ENCODE measurements at regions not wholly inside any gene's neighbourhood (a gene's known extent, or its start where the extent isn't known, plus 50 kb on each side); places are given as distances from the start of the nearest gene placed in this dataset.

DNA sequence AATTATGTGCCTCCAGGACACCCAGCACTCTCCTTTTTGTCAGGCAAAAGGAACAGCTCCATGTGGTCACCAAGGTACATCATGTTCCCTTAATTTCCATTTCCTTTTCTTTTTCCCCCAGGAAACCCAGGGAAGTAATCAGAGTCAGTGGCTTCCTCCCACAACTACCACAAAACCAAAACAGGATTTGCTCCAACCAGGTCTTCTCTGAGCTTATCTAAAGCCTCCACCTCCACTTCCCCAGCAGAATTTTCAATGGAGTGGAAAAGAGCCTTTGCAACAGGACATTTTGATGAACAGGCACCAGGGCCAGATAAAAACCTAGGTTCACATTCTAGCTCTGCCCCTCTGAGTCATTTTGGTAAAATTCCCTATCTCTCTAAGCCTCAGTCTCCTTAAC, 154.3 kb downstream of the NR2F2 start:
- H2BK120ac ChIP-seq (ENCODE audit: low read depth, low read length) = no peak overlapping the region
- no peak overlapping the region for H3K4me2 ChIP-seq (ENCODE audit: low read depth, low read length)
- no peaks in the 10 kb centered on the region for H3K9me3 ChIP-seq (ENCODE audit: control insufficient read depth, insufficient read depth, low read length)
- CTCF ChIA-PET = no interaction called here
- no peak overlapping the region for H2AK5ac ChIP-seq (ENCODE audit: low read depth, low read length)
- H3K4ac ChIP-seq (ENCODE audit: low read depth, low read length) = no peak overlapping the region
- POLR2A ChIA-PET (ENCODE audit: unreplicated experiment) = no interaction called here
- H3K4me1 ChIP-seq (ENCODE audit: control insufficient read depth, insufficient read depth, low read length) = no peaks in the 10 kb centered on the region
- no peak overlapping the region for H4K8ac ChIP-seq (ENCODE audit: low read depth in 2 of 2, low read length in 2 of 2)
- no peak overlapping the region for H3K14ac ChIP-seq (replicated peaks; ENCODE audit: low read depth, low read length)
- H2AK9ac ChIP-seq (replicated peaks; ENCODE audit: low read depth, low read length, poor library complexity) = no peak overlapping the region
- dilution Hi-C loops (cut with HindIII; ENCODE audit: low sequenced_read_pairs, unreplicated experiment) = no loop called here
- TF ChIP-seq POLR2A (IDR thresholded peaks at IDR 0.05; ENCODE audit: low read depth, low read length) (no peak), RFX5 (IDR thresholded peaks at IDR 0.05; ENCODE audit: low read depth, low read length) (no peak), MAZ (IDR thresholded peaks at IDR 0.05; ENCODE audit: borderline replicate concordance, low read depth, low read length) (no peak), CHD1 (IDR thresholded peaks at IDR 0.05; ENCODE audit: low read depth, low read length) (no peak), FOS (IDR thresholded peaks at IDR 0.05; ENCODE audit: low read depth, low read length) (no peak), RCOR1 (IDR thresholded peaks at IDR 0.05; ENCODE audit: insufficient replicate concordance, low read length) (no peak), RAD21 (IDR thresholded peaks at IDR 0.05; ENCODE audit: low read length) (no peak), MAFK (IDR thresholded peaks at IDR 0.05; ENCODE audit: low read depth, low read length) (no peak), NFE2L2 (IDR thresholded peaks at IDR 0.05; ENCODE audit: low read depth, low read length) (no peak), BHLHE40 (IDR thresholded peaks at IDR 0.05; ENCODE audit: low read depth, low read length) (no peak), SMC3 (IDR thresholded peaks at IDR 0.05; ENCODE audit: low read depth, low read length) (no peak)
- TF ChIP-seq, protein P1, sequence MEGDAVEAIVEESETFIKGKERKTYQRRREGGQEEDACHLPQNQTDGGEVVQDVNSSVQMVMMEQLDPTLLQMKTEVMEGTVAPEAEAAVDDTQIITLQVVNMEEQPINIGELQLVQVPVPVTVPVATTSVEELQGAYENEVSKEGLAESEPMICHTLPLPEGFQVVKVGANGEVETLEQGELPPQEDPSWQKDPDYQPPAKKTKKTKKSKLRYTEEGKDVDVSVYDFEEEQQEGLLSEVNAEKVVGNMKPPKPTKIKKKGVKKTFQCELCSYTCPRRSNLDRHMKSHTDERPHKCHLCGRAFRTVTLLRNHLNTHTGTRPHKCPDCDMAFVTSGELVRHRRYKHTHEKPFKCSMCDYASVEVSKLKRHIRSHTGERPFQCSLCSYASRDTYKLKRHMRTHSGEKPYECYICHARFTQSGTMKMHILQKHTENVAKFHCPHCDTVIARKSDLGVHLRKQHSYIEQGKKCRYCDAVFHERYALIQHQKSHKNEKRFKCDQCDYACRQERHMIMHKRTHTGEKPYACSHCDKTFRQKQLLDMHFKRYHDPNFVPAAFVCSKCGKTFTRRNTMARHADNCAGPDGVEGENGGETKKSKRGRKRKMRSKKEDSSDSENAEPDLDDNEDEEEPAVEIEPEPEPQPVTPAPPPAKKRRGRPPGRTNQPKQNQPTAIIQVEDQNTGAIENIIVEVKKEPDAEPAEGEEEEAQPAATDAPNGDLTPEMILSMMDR (conservative IDR thresholded peaks at IDR 0.05; ENCODE audit: low read depth, low read length) = no peak
- TF ChIP-seq, protein P2, sequence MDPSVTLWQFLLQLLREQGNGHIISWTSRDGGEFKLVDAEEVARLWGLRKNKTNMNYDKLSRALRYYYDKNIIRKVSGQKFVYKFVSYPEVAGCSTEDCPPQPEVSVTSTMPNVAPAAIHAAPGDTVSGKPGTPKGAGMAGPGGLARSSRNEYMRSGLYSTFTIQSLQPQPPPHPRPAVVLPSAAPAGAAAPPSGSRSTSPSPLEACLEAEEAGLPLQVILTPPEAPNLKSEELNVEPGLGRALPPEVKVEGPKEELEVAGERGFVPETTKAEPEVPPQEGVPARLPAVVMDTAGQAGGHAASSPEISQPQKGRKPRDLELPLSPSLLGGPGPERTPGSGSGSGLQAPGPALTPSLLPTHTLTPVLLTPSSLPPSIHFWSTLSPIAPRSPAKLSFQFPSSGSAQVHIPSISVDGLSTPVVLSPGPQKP (IDR thresholded peaks at IDR 0.05; ENCODE audit: borderline replicate concordance, low read depth, low read length) = no peak
- TF ChIP-seq, protein P3, sequence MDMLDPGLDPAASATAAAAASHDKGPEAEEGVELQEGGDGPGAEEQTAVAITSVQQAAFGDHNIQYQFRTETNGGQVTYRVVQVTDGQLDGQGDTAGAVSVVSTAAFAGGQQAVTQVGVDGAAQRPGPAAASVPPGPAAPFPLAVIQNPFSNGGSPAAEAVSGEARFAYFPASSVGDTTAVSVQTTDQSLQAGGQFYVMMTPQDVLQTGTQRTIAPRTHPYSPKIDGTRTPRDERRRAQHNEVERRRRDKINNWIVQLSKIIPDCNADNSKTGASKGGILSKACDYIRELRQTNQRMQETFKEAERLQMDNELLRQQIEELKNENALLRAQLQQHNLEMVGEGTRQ (IDR thresholded peaks at IDR 0.05; ENCODE audit: low read depth, low read length) = no peak
- no peaks in the 10 kb centered on the region for H3K9me1 ChIP-seq (ENCODE audit: insufficient read depth, low read length)
- H2BK20ac ChIP-seq (ENCODE audit: low read depth, low read length) = no peak overlapping the region
- DNase-seq (no peak), ATAC-seq (ENCODE audit: low read depth) (no peak)
- in situ Hi-C loops (cut with MboI; ENCODE audit: low sequenced_read_pairs) = no loop called here
- no peak overlapping the region for H3K4me3 ChIP-seq (ENCODE audit: insufficient read depth, low read depth, low read length)
- H3K79me1 ChIP-seq (ENCODE audit: low read depth in 1 of 2, low read length in 2 of 2) = no peaks in the 10 kb centered on the region
- H2BK15ac ChIP-seq (ENCODE audit: low read depth, low read length) = no peak overlapping the region
- H4K20me1 ChIP-seq (ENCODE audit: insufficient read depth, low read length) = no peaks in the 10 kb centered on the region
- H3K9ac ChIP-seq (ENCODE audit: low read depth, low read length) = no peak overlapping the region
- no peaks in the 10 kb centered on the region for H3K27me3 ChIP-seq (ENCODE audit: control insufficient read depth, insufficient read depth, low read length)
- no peak overlapping the region for H4K91ac ChIP-seq (ENCODE audit: insufficient read depth, low read depth, low read length)
- no TSS peak for BruUV-seq (replicated peaks)
- no peak overlapping the region for H3K23ac ChIP-seq (ENCODE audit: low read depth, low read length)
- no peak overlapping the region for H3K27ac ChIP-seq (ENCODE audit: insufficient read depth, low read length)
- intact Hi-C loops (cut with micrococcal nuclease) = no loop called here
- no peak overlapping the region for H2AFZ ChIP-seq (replicated peaks; ENCODE audit: low read length, poor library complexity)
- H3K56ac ChIP-seq (ENCODE audit: extremely low read depth, insufficient read depth, low read length) = no peak overlapping the region
- no peaks in the 10 kb centered on the region for H3K36me3 ChIP-seq (ENCODE audit: control insufficient read depth, insufficient read depth, low read length)
- H4K5ac ChIP-seq (ENCODE audit: low read depth, low read length) = no peak overlapping the region
- no peak overlapping the region for H3K18ac ChIP-seq (ENCODE audit: low read depth, low read length)
- H2BK5ac ChIP-seq (ENCODE audit: low read depth, low read length, poor library complexity, severe bottlenecking) = no peak overlapping the region

Measured in IMR-90 (cell line).